GM12875 (cell line): ENCODE measurements at regions not wholly inside any gene's neighbourhood (a gene's known extent, or its start where the extent isn't known, plus 50 kb on each side); places are given as distances from the start of the nearest gene placed in this dataset.

ENCODE experiments used
- H3K4me3 ChIP-seq: one replicate; pipeline ENCODE4 v1.5.1; 2011; ENCODE audit warnings: low read depth, low read length, control low read depth
- TF ChIP-seq, protein P1 (sequence below): IDR thresholded peaks from 2 replicates; pipeline ENCODE4 v1.5.1; 2011; ENCODE audit warnings: low read depth, mild to moderate bottlenecking, control low read depth, inconsistent platforms, low read length, moderate library complexity, borderline replicate concordance; ENCODE audit not compliant: insufficient read depth

DNA sequence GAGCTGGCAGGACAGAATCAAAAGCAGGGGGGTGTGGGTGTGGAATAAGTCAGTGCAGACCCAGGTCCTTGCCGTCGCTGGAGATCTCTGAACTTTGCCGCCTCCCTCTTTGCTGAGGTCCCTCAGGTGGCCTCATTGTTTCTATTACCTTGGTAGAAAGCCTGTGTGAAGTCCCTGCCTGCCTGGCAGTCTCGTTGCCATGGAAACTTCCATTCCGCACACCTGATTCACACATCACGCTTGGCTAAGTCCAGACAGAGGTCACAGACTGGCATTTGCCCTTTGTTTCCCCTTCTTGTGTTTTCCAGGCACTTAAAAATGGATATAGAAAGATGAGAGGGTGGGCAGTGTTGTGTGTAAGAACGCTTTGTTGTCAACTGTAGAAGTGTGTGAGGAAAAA lies 260.6 kb downstream of the PRL start:
- TF ChIP-seq, protein P1, sequence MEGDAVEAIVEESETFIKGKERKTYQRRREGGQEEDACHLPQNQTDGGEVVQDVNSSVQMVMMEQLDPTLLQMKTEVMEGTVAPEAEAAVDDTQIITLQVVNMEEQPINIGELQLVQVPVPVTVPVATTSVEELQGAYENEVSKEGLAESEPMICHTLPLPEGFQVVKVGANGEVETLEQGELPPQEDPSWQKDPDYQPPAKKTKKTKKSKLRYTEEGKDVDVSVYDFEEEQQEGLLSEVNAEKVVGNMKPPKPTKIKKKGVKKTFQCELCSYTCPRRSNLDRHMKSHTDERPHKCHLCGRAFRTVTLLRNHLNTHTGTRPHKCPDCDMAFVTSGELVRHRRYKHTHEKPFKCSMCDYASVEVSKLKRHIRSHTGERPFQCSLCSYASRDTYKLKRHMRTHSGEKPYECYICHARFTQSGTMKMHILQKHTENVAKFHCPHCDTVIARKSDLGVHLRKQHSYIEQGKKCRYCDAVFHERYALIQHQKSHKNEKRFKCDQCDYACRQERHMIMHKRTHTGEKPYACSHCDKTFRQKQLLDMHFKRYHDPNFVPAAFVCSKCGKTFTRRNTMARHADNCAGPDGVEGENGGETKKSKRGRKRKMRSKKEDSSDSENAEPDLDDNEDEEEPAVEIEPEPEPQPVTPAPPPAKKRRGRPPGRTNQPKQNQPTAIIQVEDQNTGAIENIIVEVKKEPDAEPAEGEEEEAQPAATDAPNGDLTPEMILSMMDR, result no peak
- no peak overlapping the region for H3K4me3 ChIP-seq

DNA sequence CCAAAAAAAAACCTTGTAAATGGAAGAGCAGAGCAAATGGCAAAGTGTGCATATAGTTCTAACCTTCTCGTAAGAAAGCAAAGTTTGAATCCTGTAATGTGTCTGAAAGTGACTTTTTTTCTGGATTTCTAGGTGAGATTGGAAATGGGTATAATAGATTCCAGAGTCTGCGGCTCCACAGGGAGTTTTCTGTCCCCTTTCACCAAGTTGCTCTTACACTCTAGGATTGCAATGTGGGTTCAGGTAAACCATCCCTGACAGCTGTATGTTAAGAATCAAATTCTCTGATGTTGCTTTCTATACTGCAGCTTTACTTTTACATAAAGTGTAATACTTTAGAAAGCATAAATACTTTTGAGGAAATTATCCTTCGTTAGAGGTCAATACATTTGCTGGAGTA lies 260.1 kb downstream of the PRL start:
- TF ChIP-seq, protein P1, result no peak
- no peak overlapping the region for H3K4me3 ChIP-seq

DNA sequence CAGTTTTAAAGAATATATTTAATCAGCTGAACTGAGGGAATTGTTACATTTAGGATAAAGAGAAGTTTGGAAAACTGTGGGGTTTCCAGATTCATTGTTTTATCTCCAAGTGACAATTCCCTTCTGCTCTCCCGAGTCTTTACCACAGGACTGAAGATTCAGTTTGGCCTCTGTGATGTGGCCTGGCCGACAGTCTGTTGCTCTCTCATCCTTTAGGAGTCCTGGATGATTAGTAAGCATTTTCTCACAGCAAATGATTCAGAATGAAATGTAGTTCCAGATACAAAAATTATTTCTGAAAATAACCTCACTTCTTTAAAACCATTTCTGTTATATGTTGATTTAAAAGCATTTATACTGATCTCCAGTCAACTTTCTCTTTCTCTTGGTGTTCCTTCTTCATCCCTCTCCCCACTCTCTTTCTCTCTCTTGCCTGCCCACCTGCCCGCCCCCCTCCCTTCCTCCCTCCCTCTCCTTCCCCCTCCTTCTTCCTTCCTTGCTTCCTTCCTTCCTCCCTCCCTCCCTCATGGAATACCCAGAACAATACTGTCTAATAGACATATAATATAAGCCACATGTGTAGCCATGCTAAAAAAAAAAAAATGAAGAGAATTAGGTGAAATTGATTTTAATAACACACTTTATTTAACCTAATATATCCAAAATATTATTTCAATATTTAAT lies 254.9 kb downstream of the PRL start:
- TF ChIP-seq, protein P1, result no peak
- no peak overlapping the region for H3K4me3 ChIP-seq

DNA sequence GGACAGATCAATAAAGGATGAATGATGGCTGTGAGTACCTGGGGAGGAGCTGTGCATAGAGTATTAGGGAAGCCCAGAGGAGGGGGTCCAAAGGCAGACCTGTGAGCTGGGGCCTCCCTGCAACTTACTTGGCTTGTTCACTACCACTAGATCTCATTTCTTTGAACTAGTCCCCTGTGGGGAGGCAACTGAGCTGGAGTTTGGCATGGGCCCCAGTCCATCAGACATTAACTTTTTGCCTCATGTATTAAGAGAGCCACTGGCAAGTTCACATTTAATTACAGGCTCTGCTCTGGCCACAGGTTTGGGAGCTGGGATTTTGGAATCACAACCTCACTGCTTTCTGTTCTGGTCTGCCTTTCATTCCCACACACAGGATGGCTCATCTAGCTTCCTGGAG lies 254.1 kb downstream of the PRL start:
- TF ChIP-seq, protein P1, result no peak
- no peak overlapping the region for H3K4me3 ChIP-seq

DNA sequence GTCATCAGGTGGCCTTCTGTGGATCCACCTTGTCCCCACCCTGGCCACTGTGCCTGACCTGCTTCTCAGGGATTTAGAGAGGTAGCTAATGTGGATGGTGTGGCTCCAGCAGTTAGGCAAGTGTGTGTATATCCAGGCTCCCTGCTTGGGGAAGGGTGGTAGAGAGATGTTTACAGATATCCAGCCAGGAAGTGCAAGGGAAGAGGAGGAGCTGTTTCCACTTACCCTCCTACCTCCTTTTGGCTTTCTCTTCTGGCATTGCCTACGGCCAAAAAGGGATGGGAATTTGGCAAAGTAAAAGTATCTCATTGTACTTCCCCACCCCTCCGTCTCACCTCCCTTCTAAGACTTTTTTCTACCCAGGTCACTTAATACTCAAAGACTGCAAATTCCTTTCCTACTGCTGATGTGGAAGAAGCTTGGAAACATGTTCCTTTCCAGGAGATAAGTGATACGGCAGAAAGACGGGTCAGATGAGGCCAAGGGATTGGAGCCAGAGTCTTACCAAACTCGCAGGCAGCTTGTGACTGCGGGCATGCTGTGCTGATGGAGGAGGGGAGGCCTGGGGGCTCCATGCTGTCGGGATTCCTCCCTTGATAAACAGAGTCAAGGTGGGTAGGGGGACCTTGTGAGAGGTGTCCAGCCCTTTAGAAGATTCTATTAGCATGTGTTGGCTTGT lies 253.4 kb downstream of the PRL start:
- H3K4me3 ChIP-seq, result no peak overlapping the region
- TF ChIP-seq, protein P1, result no peak

DNA sequence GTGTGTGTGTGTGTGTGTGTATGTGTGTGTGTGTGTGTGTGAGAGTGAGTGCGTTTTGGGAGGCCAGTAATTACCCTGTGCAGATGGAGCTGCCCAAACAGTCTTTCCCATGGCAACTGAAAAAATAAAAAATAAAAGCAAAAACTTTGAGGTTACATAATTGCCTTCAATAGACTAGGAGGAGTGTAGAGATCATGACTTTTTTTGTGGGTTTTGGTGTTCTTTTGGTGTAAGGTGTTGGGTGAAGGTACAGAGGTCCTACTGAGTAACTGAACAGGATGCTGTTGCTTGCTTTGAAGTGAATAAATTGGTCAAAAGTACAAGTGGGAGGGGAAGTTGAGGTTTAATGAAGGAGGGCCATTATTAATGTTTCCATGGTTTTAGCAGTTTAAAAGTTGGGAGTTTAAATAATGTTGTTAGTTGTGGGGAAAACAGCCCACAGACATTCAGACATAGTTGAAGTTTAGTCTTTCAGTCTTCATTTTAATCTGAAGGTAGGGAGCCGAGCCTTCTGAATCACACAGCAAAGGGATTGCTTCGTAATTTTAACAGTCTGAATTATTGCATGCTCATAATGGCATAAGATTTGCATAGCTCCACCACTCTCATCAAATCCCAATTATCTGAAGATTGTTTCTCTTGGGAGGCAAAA lies 251.4 kb downstream of the PRL start:
- H3K4me3 ChIP-seq, result no peak overlapping the region
- TF ChIP-seq, protein P1, result no peak
